Hepatocyte (in vitro differentiated cells): ENCODE measurements at regions not wholly inside any gene's neighbourhood (a gene's known extent, or its start where the extent isn't known, plus 50 kb on each side); places are given as distances from the start of the nearest gene placed in this dataset.

Experiments used
- CTCF ChIP-seq: fragments of 200-600 bp; sonication (generic); IDR thresholded peaks from 2 replicates; pipeline ENCODE4 v1.5.1; 2016; ENCODE audit warnings: antibody characterized with exemption, mild to moderate bottlenecking; ENCODE audit not compliant: poor library complexity
- EZH2 ChIP-seq: fragments of 200-600 bp; sonication (generic); IDR thresholded peaks from 2 replicates; pipeline ENCODE4 v1.6.1; 2016; ENCODE audit warnings: antibody characterized with exemption, mild to moderate bottlenecking, borderline replicate concordance
- EZH2phosphoT487 ChIP-seq: fragments of 200-600 bp; sonication (generic); IDR thresholded peaks from one replicate; pipeline ENCODE4 v1.6.1; 2018; ENCODE audit warnings: antibody characterized with exemption, mild to moderate bottlenecking, low read depth, moderate library complexity; ENCODE audit not compliant: unreplicated experiment, severe bottlenecking

- TF ChIP-seq CTCF (no peak), EZH2 (no peak), EZH2phosphoT487 (no peak)
Measured at GRCh38 chr2:23069923-23070322, 315.1 kb upstream of the KLHL29 start.
